ENCODE measurements at regions not wholly inside any gene's neighbourhood (a gene's known extent, or its start where the extent isn't known, plus 50 kb on each side); places are given as distances from the start of the nearest gene placed in this dataset.

- TF ChIP-seq POLR2A (IDR thresholded peaks at IDR 0.05) (no peak), CTCF (IDR thresholded peaks at IDR 0.05 in 4 of 5, conservative IDR thresholded peaks at IDR 0.05 in 1 of 5) (no peak)
These were observed 121.5 kb downstream of the ASCL4 start for GRCh38 chr12:107895966-107896365.

Measured in gastrocnemius medialis (tissue), 4 donors.